H1 (cell line): ENCODE measurements at regions not wholly inside any gene's neighbourhood (a gene's known extent, or its start where the extent isn't known, plus 50 kb on each side); places are given as distances from the start of the nearest gene placed in this dataset.

Source experiments
- CTCF ChIA-PET: fragments of 300-600 bp; sonication (Branson Sonifier 250); formaldehyde crosslinking; loops from one replicate; lab custom pipeline; 2021; ENCODE audit not compliant: partially characterized antibody; lab: Charles Lee
- POLR2A ChIA-PET: fragments of 300-600 bp; sonication (Branson Sonifier 250); formaldehyde crosslinking; loops from one replicate; lab custom pipeline; 2021; ENCODE audit warnings: inconsistent platforms; ENCODE audit not compliant: partially characterized antibody; lab: Charles Lee
- DNase-seq, 2 experiments: peaks; one replicate each; pipeline versions ENCODE4 v3.0.0 to v3.0.0-alpha.2; 2010 to 2022; ENCODE audit warnings: low spot score in 2 of 2, low read depth in 1 of 2, mixed read lengths in 1 of 2
- FAIRE-seq: peaks from 2 replicates; lab custom pipeline; 2011; peaks lifted over from hg19 to GRCh38; lab: Jason Lieb, UNC
- H2AFZ ChIP-seq: 2 replicates; pipeline ENCODE4 v1.8.1; 2012; ENCODE audit warnings: low read length, inconsistent platforms
- H2AK5ac ChIP-seq: 2 replicates; pipeline ENCODE4 v1.6.1; 2013; ENCODE audit warnings: low read depth, low read length
- H2BK120ac ChIP-seq: replicated peaks from 2 replicates; pipeline ENCODE3; 2013; ENCODE audit warnings: low read depth, low read length, inconsistent platforms
- H2BK12ac ChIP-seq: 2 replicates; pipeline ENCODE4 v1.6.1; 2013; ENCODE audit warnings: low read depth, low read length
- H2BK15ac ChIP-seq: 2 replicates; pipeline ENCODE4 v1.6.1; 2013; ENCODE audit warnings: low read length
- H2BK20ac ChIP-seq: 2 replicates; pipeline ENCODE4 v1.6.1; 2013; ENCODE audit warnings: low read length
- H2BK5ac ChIP-seq: 2 replicates; pipeline ENCODE4 v1.6.1; 2013; ENCODE audit warnings: low read depth, low read length
- H3K14ac ChIP-seq: 2 replicates; pipeline ENCODE4 v1.6.1; 2013; ENCODE audit warnings: inconsistent platforms; ENCODE audit not compliant: insufficient read length
- H3K18ac ChIP-seq: 2 replicates; pipeline ENCODE4 v1.6.1; 2013; ENCODE audit warnings: low read length; ENCODE audit errors: extremely low read depth
- H3K23ac ChIP-seq: 2 replicates; pipeline ENCODE4 v1.6.1; 2013; ENCODE audit warnings: inconsistent platforms; ENCODE audit not compliant: insufficient read length
- H3K23me2 ChIP-seq: 2 replicates; pipeline ENCODE4 v1.6.1; 2013; ENCODE audit warnings: low read depth, low read length
- H3K27ac ChIP-seq: 2 replicates; pipeline ENCODE4 v1.6.1; 2011; ENCODE audit warnings: low read depth, low read length, inconsistent platforms
- H3K27me3 ChIP-seq, 4 experiments: replicated peaks in 1 of 4; 1 replicate in 1 of 4; 2 replicates in 3 of 4; pipeline versions ENCODE4 v1.6.1 to v1.8.1; 2011 to 2013; ENCODE audit warnings: low read length in 3 of 4, mild to moderate bottlenecking in 3 of 4, inconsistent platforms in 2 of 4, mixed read lengths in 2 of 4, moderate library complexity in 1 of 4; ENCODE audit not compliant: control insufficient read depth in 3 of 4, insufficient read depth in 3 of 4; ENCODE audit errors: extremely low read depth in 1 of 4
- H3K36me3 ChIP-seq, 4 experiments: 2 replicates each; pipeline versions ENCODE4 v1.6.1 to v1.8.1; 2011 to 2013; ENCODE audit warnings: mild to moderate bottlenecking in 4 of 4, low read length in 3 of 4, moderate library complexity in 2 of 4, control low read depth in 1 of 4, inconsistent platforms in 1 of 4; ENCODE audit not compliant: insufficient read depth in 4 of 4, control insufficient read depth in 2 of 4
- H3K4ac ChIP-seq: replicated peaks from 2 replicates; pipeline ENCODE3; 2013; ENCODE audit warnings: low read length, low read depth, mixed read lengths, inconsistent platforms; ENCODE audit not compliant: insufficient read length
- H3K4me1 ChIP-seq, 4 experiments: replicated peaks in 1 of 4; 1 replicate in 1 of 4; 2 replicates in 3 of 4; pipeline versions ENCODE4 v1.6.1 to v1.8.1; 2011 to 2013; ENCODE audit warnings: low read length in 3 of 4, inconsistent platforms in 2 of 4, mixed read lengths in 1 of 4; ENCODE audit not compliant: insufficient read depth in 4 of 4, control insufficient read depth in 3 of 4
- H3K4me2 ChIP-seq, 2 experiments: 2 replicates each; pipeline versions ENCODE4 v1.6.1 to v1.8.1; 2011 to 2013; ENCODE audit warnings: low read depth in 2 of 2, low read length in 2 of 2, control low read depth in 1 of 2, inconsistent platforms in 1 of 2, mild to moderate bottlenecking in 1 of 2; ENCODE audit not compliant: insufficient read depth in 1 of 2
- H3K4me3 ChIP-seq, 4 experiments: fragments of 200-600, 300-600 bp in 1 of 4; sonication (generic), shearing (Covaris generic), sonication (Bioruptor Twin) in 1 of 4; 2 replicates each; pipeline versions ENCODE4 v1.5.1 to v1.8.1; 2011 to 2016; ENCODE audit warnings: low read length in 4 of 4, low read depth in 3 of 4, control low read depth in 2 of 4, inconsistent platforms in 2 of 4, mild to moderate bottlenecking in 2 of 4, mixed read lengths in 1 of 4, moderate library complexity in 1 of 4; ENCODE audit not compliant: insufficient read depth in 2 of 4; ENCODE audit errors: extremely low read depth in 1 of 4
- H3K56ac ChIP-seq: replicated peaks from 2 replicates; pipeline ENCODE3; 2013; ENCODE audit warnings: low read depth, mild to moderate bottlenecking, mixed read lengths, low read length, inconsistent platforms; ENCODE audit not compliant: insufficient read length
- H3K79me1 ChIP-seq: 2 replicates; pipeline ENCODE4 v1.6.1; 2013; ENCODE audit warnings: low read depth, low read length, control low read depth
- H3K79me2 ChIP-seq, 2 experiments: 2 replicates each; pipeline versions ENCODE4 v1.6.1 to v1.8.1; 2012 to 2013; ENCODE audit warnings: low read length in 2 of 2, mild to moderate bottlenecking in 2 of 2, inconsistent platforms in 1 of 2; ENCODE audit not compliant: insufficient read depth in 2 of 2, control insufficient read depth in 1 of 2
- H3K9ac ChIP-seq, 4 experiments: replicated peaks in 1 of 4; 1 replicate in 1 of 4; 2 replicates in 3 of 4; pipeline versions ENCODE4 v1.6.1 to v1.8.1; 2011 to 2013; ENCODE audit warnings: low read depth in 3 of 4, low read length in 3 of 4, control low read depth in 2 of 4, mild to moderate bottlenecking in 2 of 4, moderate library complexity in 2 of 4, inconsistent platforms in 1 of 4; ENCODE audit errors: extremely low read depth in 1 of 4
- H3K9me3 ChIP-seq, 2 experiments: 2 replicates each; pipeline versions ENCODE4 v1.6.1 to v1.8.1; 2012 to 2013; ENCODE audit warnings: mild to moderate bottlenecking in 2 of 2, moderate library complexity in 2 of 2, control low read depth in 1 of 2, inconsistent platforms in 1 of 2, low read depth in 1 of 2, low read length in 1 of 2, mixed read lengths in 1 of 2; ENCODE audit not compliant: insufficient read depth in 2 of 2
- H4K20me1 ChIP-seq, 2 experiments: replicated peaks in 1 of 2; 2 replicates each; pipeline versions ENCODE3 to v1.8.1; 2011 to 2013; ENCODE audit warnings: inconsistent platforms in 2 of 2, low read length in 2 of 2, mild to moderate bottlenecking in 1 of 2; ENCODE audit not compliant: insufficient read depth in 2 of 2, control insufficient read depth in 1 of 2
- H4K5ac ChIP-seq: 2 replicates; pipeline ENCODE4 v1.6.1; 2013; ENCODE audit warnings: low read length, low read depth, mixed read lengths, inconsistent platforms; ENCODE audit not compliant: insufficient read length
- H4K8ac ChIP-seq: 2 replicates; pipeline ENCODE4 v1.8.0; 2013; ENCODE audit warnings: mild to moderate bottlenecking, moderate library complexity, low read length, inconsistent platforms; ENCODE audit not compliant: insufficient read depth; ENCODE audit errors: extremely low read depth
- H4K91ac ChIP-seq: replicated peaks from 2 replicates; pipeline ENCODE3; 2013; ENCODE audit warnings: low read length, mixed read lengths, inconsistent platforms; ENCODE audit not compliant: insufficient read length
- BCL11A ChIP-seq, 2 experiments: IDR thresholded peaks; one replicate each; pipeline ENCODE4 v1.6.1; 2011; ENCODE audit warnings: low read depth in 2 of 2, low read length in 2 of 2, mild to moderate bottlenecking in 2 of 2
- WGBS, 2 experiments: shearing (Covaris generic) in 1 of 2; methylation state at CpG; one replicate each; pipeline versions ENCODE4 v1.1.6 to v1.1.7; 2013 to 2015; ENCODE audit warnings: low lambda C conversion rate in 2 of 2, mixed read lengths in 2 of 2, inconsistent platforms in 1 of 2, low coverage in 1 of 2, missing lambda C conversion rate in 1 of 2; ENCODE audit not compliant: insufficient replicate concordance in 2 of 2, insufficient coverage in 1 of 2, insufficient read length in 1 of 2; ENCODE audit errors: extremely low coverage in 1 of 2, missing lambda C conversion rate in 1 of 2; 5-methylcytosine and 5-hydroxymethylcytosine counted together

DNA sequence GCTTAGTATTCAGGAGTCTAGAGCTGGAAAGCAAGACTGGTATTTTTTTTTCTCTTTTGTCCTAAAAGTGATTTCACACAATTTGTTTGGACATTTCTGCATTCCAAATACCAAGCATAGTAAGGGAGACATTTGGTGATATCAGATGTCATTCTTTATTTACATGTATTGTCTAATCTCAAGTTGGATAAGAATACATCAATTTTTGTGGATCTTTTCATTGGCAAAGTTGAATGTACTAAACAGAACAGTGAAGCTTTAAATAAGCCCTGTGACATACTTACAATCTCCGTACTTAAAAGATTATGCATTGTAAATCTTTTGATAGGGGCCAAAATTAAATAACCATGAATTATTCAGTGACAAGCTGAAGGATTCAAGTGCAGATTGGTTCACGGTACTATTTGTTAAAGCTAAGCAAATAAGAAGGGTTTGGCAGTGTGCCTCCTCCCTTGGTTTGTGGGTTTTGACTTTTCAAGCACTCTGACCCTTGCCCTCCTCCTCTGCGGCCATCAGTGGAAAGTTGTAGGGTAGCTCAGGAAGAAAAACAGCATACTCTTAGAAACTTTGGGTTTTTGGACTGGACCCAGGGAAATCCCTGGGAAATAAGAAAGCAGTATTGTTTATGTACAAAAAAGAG, 663.7 kb downstream of the ADGRL2 start:
- Histone ChIP-seq H3K79me2 (no peaks in the 10 kb centered on the region), H4K20me1 (no peaks in the 10 kb centered on the region), H3K79me1 (no peaks in the 10 kb centered on the region), H2BK120ac (no peak overlapping the region), H2AFZ (no peak overlapping the region), H3K9ac (no peak overlapping the region), H3K4me2 (no peak overlapping the region), H4K8ac (no peak overlapping the region), H2BK20ac (no peak overlapping the region), H2BK15ac (no peak overlapping the region), H3K4me3 (no peak overlapping the region), H3K36me3 (no peaks in the 10 kb centered on the region), H2BK5ac (no peak overlapping the region), H3K18ac (no peak overlapping the region), H4K5ac (no peak overlapping the region), H3K4ac (no peak overlapping the region), H2BK12ac (no peak overlapping the region), H3K23me2 (no peaks in the 10 kb centered on the region), H3K56ac (no peak overlapping the region), H3K14ac (no peak overlapping the region), H3K4me1 (no peaks in the 10 kb centered on the region), H3K9me3 (no peaks in the 10 kb centered on the region), H3K23ac (no peak overlapping the region), H3K27ac (no peak overlapping the region), H3K27me3 (no peaks in the 10 kb centered on the region), H2AK5ac (no peak overlapping the region), H4K91ac (no peak overlapping the region)
- FAIRE-seq = no peak
- no peak for DNase-seq
- POLR2A ChIA-PET = no interaction called here
- CTCF ChIA-PET = interaction anchor here (0.6 kb wide), 1 partner anchor 231 kb away, joined by 3 read pairs; no protein-coding TSS in a partner anchor
- 85% methylated on average over 3 of the region's 3 CpGs; no CpG with 5 or more reads in 1 of the 2 experiments for WGBS, 2 experiments
- no peak for TF ChIP-seq BCL11A (IDR thresholded peaks at IDR 0.05; ENCODE audit: low read depth in 2 of 2, low read length in 2 of 2)
